ENCODE measurements at regions not wholly inside any gene's neighbourhood (a gene's known extent, or its start where the extent isn't known, plus 50 kb on each side); places are given as distances from the start of the nearest gene placed in this dataset.

- no peak overlapping the region for H2AFZ ChIP-seq (ENCODE audit: low read depth, low read length)
- no peaks in the 10 kb centered on the region for H3K9me1 ChIP-seq (ENCODE audit: control insufficient read depth, insufficient read depth, low read length)
- TF ChIP-seq, protein P1, sequence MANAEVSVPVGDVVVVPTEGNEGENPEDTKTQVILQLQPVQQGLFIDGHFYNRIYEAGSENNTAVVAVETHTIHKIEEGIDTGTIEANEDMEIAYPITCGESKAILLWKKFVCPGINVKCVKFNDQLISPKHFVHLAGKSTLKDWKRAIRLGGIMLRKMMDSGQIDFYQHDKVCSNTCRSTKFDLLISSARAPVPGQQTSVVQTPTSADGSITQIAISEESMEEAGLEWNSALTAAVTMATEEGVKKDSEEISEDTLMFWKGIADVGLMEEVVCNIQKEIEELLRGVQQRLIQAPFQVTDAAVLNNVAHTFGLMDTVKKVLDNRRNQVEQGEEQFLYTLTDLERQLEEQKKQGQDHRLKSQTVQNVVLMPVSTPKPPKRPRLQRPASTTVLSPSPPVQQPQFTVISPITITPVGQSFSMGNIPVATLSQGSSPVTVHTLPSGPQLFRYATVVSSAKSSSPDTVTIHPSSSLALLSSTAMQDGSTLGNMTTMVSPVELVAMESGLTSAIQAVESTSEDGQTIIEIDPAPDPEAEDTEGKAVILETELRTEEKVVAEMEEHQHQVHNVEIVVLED (CRISPR knock-in tag; IDR thresholded peaks at IDR 0.05), result no peak
- TF ChIP-seq RBM34 (IDR thresholded peaks at IDR 0.05; ENCODE audit: borderline replicate concordance, insufficient read depth, low read length), result no peak
- no peak for TF ChIP-seq SMARCA5 (IDR thresholded peaks at IDR 0.05)
- no peak for TF ChIP-seq ZNF507 (tag; conservative IDR thresholded peaks at IDR 0.05)
- no peak for TF ChIP-seq FOXM1 (IDR thresholded peaks at IDR 0.05; ENCODE audit: low read depth)
- TF ChIP-seq FOXM1 (CRISPR knock-in tag; IDR thresholded peaks at IDR 0.05; ENCODE audit: low read depth), result no peak
- TF ChIP-seq IRF1 (CRISPR knock-in tag; IDR thresholded peaks at IDR 0.05; ENCODE audit: borderline replicate concordance), result no peak
- TF ChIP-seq SLC30A9 (CRISPR knock-in tag; IDR thresholded peaks at IDR 0.05), result no peak
- no peak for TF ChIP-seq MEF2D (tag; conservative IDR thresholded peaks at IDR 0.05; ENCODE audit: low read depth)
- TF ChIP-seq BCL6 (CRISPR knock-in tag; IDR thresholded peaks at IDR 0.05), result no peak
- no peak for ATAC-seq
- FAIRE-seq, result no peak
- no peaks in the 10 kb centered on the region for H3K79me2 ChIP-seq (ENCODE audit: control insufficient read depth, insufficient read depth, low read length)
- no peaks in the 10 kb centered on the region for H3K9me3 ChIP-seq (replicated peaks; ENCODE audit: control insufficient read depth, insufficient read depth, low read depth, low read length)
- H3K9ac ChIP-seq (ENCODE audit: insufficient read depth in 1 of 2, low read depth in 2 of 2, low read length in 2 of 2), result no peak overlapping the region
- no peak overlapping the region for H3K4me3 ChIP-seq
- no peak for DNase-seq (ENCODE audit: extremely low read depth in 1 of 4, low spot score in 3 of 4)
- POLR2A ChIA-PET, result no interaction called here
- no peaks in the 10 kb centered on the region for H3K36me3 ChIP-seq (ENCODE audit: control insufficient read depth, insufficient read depth, low read length)
- in situ Hi-C loops (cut with MboI) (no loop called here), intact Hi-C loops (cut with micrococcal nuclease) (no loop called here)
- no peaks in the 10 kb centered on the region for H3K27me3 ChIP-seq (ENCODE audit: control insufficient read depth in 2 of 2, insufficient read depth in 2 of 2, low read length in 2 of 2)
- CTCF ChIA-PET (ENCODE audit: low intra/inter-chr PET ratio), result no interaction called here
- no TSS peak for BruUV-seq (replicated peaks)
- no peak overlapping the region for H3K27ac ChIP-seq (ENCODE audit: extremely low read depth, low read depth, low read length)
- no peaks in the 10 kb centered on the region for H3K4me1 ChIP-seq (replicated peaks in 1 of 2; ENCODE audit: control insufficient read depth in 2 of 2, insufficient read depth in 2 of 2, low read length in 2 of 2)
- H3K4me2 ChIP-seq (ENCODE audit: insufficient read depth, low read length), result no peak overlapping the region
- H4K20me1 ChIP-seq (replicated peaks; ENCODE audit: control insufficient read depth, insufficient read depth, low read length), result no peaks in the 10 kb centered on the region
These were observed 224.2 kb downstream of the SIPA1L2 start for GRCh38 chr1:232405781-232406180.

Data from K562 (cell line).